HEK293T (cell line): ENCODE measurements at regions not wholly inside any gene's neighbourhood (a gene's known extent, or its start where the extent isn't known, plus 50 kb on each side); places are given as distances from the start of the nearest gene placed in this dataset.
"Not testable (repeated sequence)": the region's sequence is repeated elsewhere in the genome, so short reads cannot be mapped to it uniquely, and the experiment has no call there.

ENCODE experiments used
- ARNT ChIP-seq: fragments of 450-650 bp; IDR thresholded peaks from 2 replicates; pipeline ENCODE4 v1.6.1; 2017; ENCODE audit warnings: mild to moderate bottlenecking
- BHLHE40 ChIP-seq: fragments of 450-650 bp; IDR thresholded peaks from 2 replicates; pipeline ENCODE4 v1.6.1; 2016; ENCODE audit warnings: mild to moderate bottlenecking, moderate library complexity, borderline replicate concordance
- CTBP1 ChIP-seq: fragments of 450-650 bp; IDR thresholded peaks from 2 replicates; pipeline ENCODE4 v1.6.1; 2016; ENCODE audit warnings: borderline replicate concordance
- FOXK2 ChIP-seq: fragments of 450-650 bp; IDR thresholded peaks from 2 replicates; pipeline ENCODE4 v1.6.1; 2016; ENCODE audit warnings: mild to moderate bottlenecking
- LEF1 ChIP-seq: fragments of 450-650 bp; IDR thresholded peaks from 2 replicates; pipeline ENCODE4 v1.6.1; 2017; ENCODE audit warnings: mild to moderate bottlenecking, borderline replicate concordance
- SUZ12 ChIP-seq: fragments of 450-650 bp; IDR thresholded peaks from 2 replicates; pipeline ENCODE4 v1.6.1; 2016; ENCODE audit warnings: mild to moderate bottlenecking
- ZNF384 ChIP-seq: fragments of 450-650 bp; IDR thresholded peaks from 2 replicates; pipeline ENCODE4 v1.6.1; 2016

DNA sequence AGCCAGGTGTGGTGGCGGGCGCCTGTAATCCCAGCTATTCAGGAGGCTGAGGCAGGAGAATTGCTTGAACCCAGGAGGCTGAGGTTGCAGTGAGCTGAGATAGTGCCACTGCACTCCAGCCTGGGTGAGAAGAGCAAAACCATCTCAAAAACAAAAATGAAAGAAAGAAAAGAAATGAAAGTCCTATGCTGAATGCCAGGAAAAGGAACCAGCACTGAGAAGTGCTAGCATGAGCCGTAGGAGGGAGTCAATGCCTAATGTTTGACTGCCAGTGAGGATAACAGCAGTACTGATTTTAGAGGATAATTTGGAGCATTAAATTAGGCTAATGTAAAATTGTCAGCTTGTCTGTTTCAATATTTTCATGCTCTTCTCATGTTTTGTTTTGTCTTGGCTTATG lies 472.8 kb downstream of the GADD45G start:
- TF ChIP-seq ARNT, FOXK2, SUZ12, LEF1, ZNF384, CTBP1, BHLHE40: not testable (repeated sequence)
